Loucy (cell line): ENCODE measurements at regions not wholly inside any gene's neighbourhood (a gene's known extent, or its start where the extent isn't known, plus 50 kb on each side); places are given as distances from the start of the nearest gene placed in this dataset.

Source experiments
- H2AFZ ChIP-seq: fragments of 200-600 bp; sonication (generic); 2 replicates; pipeline ENCODE4 v1.6.0; 2016; ENCODE audit warnings: antibody characterized with exemption, mild to moderate bottlenecking, low read length, moderate library complexity
- H3F3A ChIP-seq: fragments of 200-600 bp; 2 replicates; pipeline ENCODE4 v1.6.0; 2016; ENCODE audit warnings: antibody characterized with exemption, low read depth, mild to moderate bottlenecking
- H3K27me3 ChIP-seq: fragments of 200-600 bp; sonication (generic); 2 replicates; pipeline ENCODE4 v1.6.1; 2014; ENCODE audit warnings: low read length, mild to moderate bottlenecking; ENCODE audit not compliant: insufficient read depth, poor library complexity, severe bottlenecking
- H3K36me3 ChIP-seq: fragments of 200-600 bp; sonication (generic); 2 replicates; pipeline ENCODE4 v1.6.1; 2016; ENCODE audit warnings: low read length; ENCODE audit not compliant: insufficient read depth
- H3K4me1 ChIP-seq: fragments of 200-600 bp; sonication (generic); 2 replicates; pipeline ENCODE4 v1.5.1; 2014; ENCODE audit warnings: low read length, mild to moderate bottlenecking; ENCODE audit not compliant: insufficient read depth, poor library complexity, severe bottlenecking
- H3K4me2 ChIP-seq: fragments of 200-600 bp; sonication (generic); 2 replicates; pipeline ENCODE4 v1.6.0; 2014; ENCODE audit warnings: antibody characterized with exemption, low read length, low read depth, mild to moderate bottlenecking; ENCODE audit not compliant: poor library complexity, severe bottlenecking
- H3K4me3 ChIP-seq: fragments of 200-600 bp; sonication (generic); 2 replicates; pipeline ENCODE4 v1.5.1; 2014; ENCODE audit warnings: low read length, mild to moderate bottlenecking, mixed read lengths; ENCODE audit not compliant: poor library complexity, severe bottlenecking
- H3K79me2 ChIP-seq: fragments of 200-600 bp; sonication (generic); 2 replicates; pipeline ENCODE4 v1.6.1; 2014; ENCODE audit warnings: low read length; ENCODE audit not compliant: insufficient read depth
- H3K9ac ChIP-seq: fragments of 200-600 bp; sonication (generic); 2 replicates; pipeline ENCODE4 v1.6.0; 2014; ENCODE audit warnings: mild to moderate bottlenecking, low read depth, low read length, moderate library complexity; ENCODE audit not compliant: poor library complexity, severe bottlenecking
- H3K9me2 ChIP-seq: fragments of 200-600 bp; sonication (generic); replicated peaks from 2 replicates; pipeline ENCODE4 v1.6.1; 2016; ENCODE audit warnings: low read depth, low read length, mixed read lengths
- H3K9me3 ChIP-seq: fragments of 200-600 bp; sonication (generic); 2 replicates; pipeline ENCODE4 v1.6.1; 2014; ENCODE audit warnings: mild to moderate bottlenecking, antibody characterized with exemption, low read length, low read depth; ENCODE audit not compliant: insufficient read depth
- H4K20me1 ChIP-seq: fragments of 200-600 bp; sonication (generic); 2 replicates; pipeline ENCODE4 v1.6.0; 2014; ENCODE audit warnings: antibody characterized with exemption, low read length, mild to moderate bottlenecking; ENCODE audit not compliant: insufficient read depth, poor library complexity, severe bottlenecking
- CTCF ChIP-seq: fragments of 200-600 bp; sonication (generic); conservative IDR thresholded peaks from 2 replicates; pipeline ENCODE4 v1.5.1; 2014; ENCODE audit warnings: mild to moderate bottlenecking, antibody characterized with exemption, low read length
- EZH2phosphoT487 ChIP-seq: fragments of 200-600 bp; IDR thresholded peaks from 2 replicates; pipeline ENCODE4 v1.6.1; 2018; ENCODE audit warnings: antibody characterized with exemption, mild to moderate bottlenecking, moderate library complexity, borderline replicate concordance

GRCh38 chr1:79777481-79778219 lies 771.1 kb upstream of the ADGRL4 start:
- H3K4me1 ChIP-seq = no peaks in the 10 kb centered on the region

GRCh38 chr1:79775402-79775801 lies 768.9 kb upstream of the ADGRL4 start:
- H3K9ac ChIP-seq = no peak overlapping the region
- H3K27me3 ChIP-seq = no peaks in the 10 kb centered on the region
- no peak overlapping the region for H3K4me2 ChIP-seq
- H3F3A ChIP-seq = no peaks in the 10 kb centered on the region
- H3K9me2 ChIP-seq = no peaks in the 10 kb centered on the region
- H2AFZ ChIP-seq = no peak overlapping the region
- no peaks in the 10 kb centered on the region for H3K4me1 ChIP-seq
- H3K9me3 ChIP-seq = no peaks in the 10 kb centered on the region
- no peaks in the 10 kb centered on the region for H4K20me1 ChIP-seq
- H3K36me3 ChIP-seq = no peaks in the 10 kb centered on the region
- TF ChIP-seq EZH2phosphoT487 (no peak), CTCF (no peak)
- H3K79me2 ChIP-seq = no peaks in the 10 kb centered on the region
- no peak overlapping the region for H3K4me3 ChIP-seq

More at GRCh38 chr1:79777481-79778219, 771.1 kb upstream of the ADGRL4 start:
- no peaks in the 10 kb centered on the region for H3F3A ChIP-seq
- H3K36me3 ChIP-seq = no peaks in the 10 kb centered on the region
- no peak overlapping the region for H2AFZ ChIP-seq
- H4K20me1 ChIP-seq = no peaks in the 10 kb centered on the region
- no peak overlapping the region for H3K9ac ChIP-seq
- no peak overlapping the region for H3K4me2 ChIP-seq
- H3K9me3 ChIP-seq = no peaks in the 10 kb centered on the region
- no peaks in the 10 kb centered on the region for H3K9me2 ChIP-seq
- H3K4me3 ChIP-seq = no peak overlapping the region
- no peaks in the 10 kb centered on the region for H3K27me3 ChIP-seq
- H3K79me2 ChIP-seq = no peaks in the 10 kb centered on the region
- TF ChIP-seq CTCF (no peak), EZH2phosphoT487 (no peak)

GRCh38 chr1:79773385-79773784 lies 766.9 kb upstream of the ADGRL4 start:
- H3K27me3 ChIP-seq = no peaks in the 10 kb centered on the region
- no peaks in the 10 kb centered on the region for H3K36me3 ChIP-seq
- no peak overlapping the region for H3K9ac ChIP-seq
- no peaks in the 10 kb centered on the region for H4K20me1 ChIP-seq
- no peaks in the 10 kb centered on the region for H3K9me3 ChIP-seq
- no peak overlapping the region for H3K4me2 ChIP-seq
- no peaks in the 10 kb centered on the region for H3K9me2 ChIP-seq
- H3K4me1 ChIP-seq = no peaks in the 10 kb centered on the region
- TF ChIP-seq CTCF = no peak
- no peak for TF ChIP-seq EZH2phosphoT487
- H3K4me3 ChIP-seq = no peak overlapping the region
- no peak overlapping the region for H2AFZ ChIP-seq
- no peaks in the 10 kb centered on the region for H3F3A ChIP-seq
- no peaks in the 10 kb centered on the region for H3K79me2 ChIP-seq
